Osteocyte (in vitro differentiated cells): ENCODE measurements at regions not wholly inside any gene's neighbourhood (a gene's known extent, or its start where the extent isn't known, plus 50 kb on each side); places are given as distances from the start of the nearest gene placed in this dataset.

Source experiments
- DNase-seq: peaks from one replicate; pipeline ENCODE4 v3.0.0; 2021; ENCODE audit warnings: mixed read lengths; ENCODE audit not compliant: unreplicated experiment; ENCODE audit errors: extremely low spot score
- H3K27ac Mint-ChIP-seq: one replicate; pipeline ENCODE4 v1.8.0; 2021; ENCODE audit warnings: mild to moderate bottlenecking, mixed read lengths; ENCODE audit not compliant: unreplicated experiment
- H3K27me3 Mint-ChIP-seq: one replicate; pipeline ENCODE4 v1.8.0; 2021; ENCODE audit warnings: mixed read lengths; ENCODE audit not compliant: unreplicated experiment
- H3K36me3 Mint-ChIP-seq: one replicate; pipeline ENCODE4 v1.8.0; 2021; ENCODE audit warnings: mixed read lengths; ENCODE audit not compliant: unreplicated experiment
- H3K4me1 Mint-ChIP-seq: one replicate; pipeline ENCODE4 v1.8.0; 2021; ENCODE audit warnings: mixed read lengths; ENCODE audit not compliant: unreplicated experiment
- H3K4me3 Mint-ChIP-seq: one replicate; pipeline ENCODE4 v1.8.0; 2021; ENCODE audit warnings: mild to moderate bottlenecking, moderate library complexity, mixed read lengths; ENCODE audit not compliant: unreplicated experiment
- H3K9me3 Mint-ChIP-seq: one replicate; pipeline ENCODE4 v1.8.0; 2021; ENCODE audit warnings: mixed read lengths; ENCODE audit not compliant: unreplicated experiment
- CTCF ChIP-seq: fragments of 200-600 bp; sonication (generic); IDR thresholded peaks from 2 replicates; pipeline ENCODE4 v1.5.0; 2021; ENCODE audit warnings: antibody characterized with exemption, mild to moderate bottlenecking, moderate library complexity

- no peak for DNase-seq
- H3K9me3 Mint-ChIP-seq, result peaks cover 5% of the 10 kb centered on the region
- H3K4me3 Mint-ChIP-seq, result no peak overlapping the region
- H3K27me3 Mint-ChIP-seq, result no peaks in the 10 kb centered on the region
- H3K36me3 Mint-ChIP-seq, result no peaks in the 10 kb centered on the region
- TF ChIP-seq CTCF, result no peak
- H3K4me1 Mint-ChIP-seq, result peaks cover 10% of the 10 kb centered on the region
- no peak overlapping the region for H3K27ac Mint-ChIP-seq
Observed at GRCh38 chr4:125956276-125956675, 641.5 kb downstream of the FAT4 start.

GRCh38 chr4:125958519-125958918 lies 643.8 kb downstream of the FAT4 start:
- Mint-ChIP-seq H3K27ac (no peak overlapping the region), H3K9me3 (peaks cover 5% of the 10 kb centered on the region), H3K4me1 (peaks cover 6% of the 10 kb centered on the region), H3K4me3 (no peak overlapping the region), H3K36me3 (no peaks in the 10 kb centered on the region), H3K27me3 (no peaks in the 10 kb centered on the region)
- no peak for TF ChIP-seq CTCF
- DNase-seq, result no peak

- H3K9me3 Mint-ChIP-seq, result peaks cover 5% of the 10 kb centered on the region
- H3K27me3 Mint-ChIP-seq, result peaks cover 9% of the 10 kb centered on the region
- no peak for DNase-seq
- TF ChIP-seq CTCF, result no peak
- H3K36me3 Mint-ChIP-seq, result no peaks in the 10 kb centered on the region
- peaks cover 1% of the 10 kb centered on the region for H3K4me1 Mint-ChIP-seq
- no peak overlapping the region for H3K27ac Mint-ChIP-seq
- no peak overlapping the region for H3K4me3 Mint-ChIP-seq
Observed at GRCh38 chr4:125961626-125962025, 646.9 kb downstream of the FAT4 start.

GRCh38 chr4:125975861-125976397 lies 661.2 kb downstream of the FAT4 start:
- DNase-seq, result no peak
- H3K4me3 Mint-ChIP-seq, result no peak overlapping the region

GRCh38 chr4:125979950-125980349 lies 665.2 kb downstream of the FAT4 start:
- H3K9me3 Mint-ChIP-seq, result no peaks in the 10 kb centered on the region
- no peak overlapping the region for H3K4me3 Mint-ChIP-seq
- H3K27me3 Mint-ChIP-seq, result peaks cover 11% of the 10 kb centered on the region
- DNase-seq, result no peak
- no peaks in the 10 kb centered on the region for H3K36me3 Mint-ChIP-seq
- TF ChIP-seq CTCF, result no peak
- H3K4me1 Mint-ChIP-seq, result no peaks in the 10 kb centered on the region
- no peak overlapping the region for H3K27ac Mint-ChIP-seq

More at GRCh38 chr4:125975861-125976397, 661.2 kb downstream of the FAT4 start:
- Mint-ChIP-seq H3K27me3 (peaks cover 23% of the 10 kb centered on the region), H3K9me3 (no peaks in the 10 kb centered on the region), H3K4me1 (no peaks in the 10 kb centered on the region), H3K36me3 (peaks cover 2% of the 10 kb centered on the region), H3K27ac (no peak overlapping the region)
- no peak for TF ChIP-seq CTCF
